ENCODE measurements at regions not wholly inside any gene's neighbourhood (a gene's known extent, or its start where the extent isn't known, plus 50 kb on each side); places are given as distances from the start of the nearest gene placed in this dataset.

DNA sequence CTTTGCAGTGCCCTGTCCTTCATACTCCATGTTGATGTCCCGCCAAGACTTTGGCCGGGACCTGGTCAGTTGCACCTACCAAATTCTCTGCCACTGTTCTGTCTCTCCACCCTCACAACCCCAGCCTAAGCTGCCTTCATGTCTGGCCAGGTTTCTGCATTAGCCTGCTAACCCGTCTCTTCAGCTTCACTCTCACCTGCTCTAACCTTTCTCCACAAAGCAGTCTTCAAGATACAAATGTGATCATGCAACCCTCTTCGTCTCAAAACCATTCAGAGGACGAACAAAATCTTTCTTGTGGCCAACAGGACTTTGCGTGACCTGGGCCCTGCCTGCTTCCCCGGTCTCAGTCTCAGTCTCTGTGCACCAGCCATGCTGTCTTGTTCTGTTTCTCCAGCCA, 148.2 kb downstream of the WSCD1 start:
- TF ChIP-seq, protein P1, sequence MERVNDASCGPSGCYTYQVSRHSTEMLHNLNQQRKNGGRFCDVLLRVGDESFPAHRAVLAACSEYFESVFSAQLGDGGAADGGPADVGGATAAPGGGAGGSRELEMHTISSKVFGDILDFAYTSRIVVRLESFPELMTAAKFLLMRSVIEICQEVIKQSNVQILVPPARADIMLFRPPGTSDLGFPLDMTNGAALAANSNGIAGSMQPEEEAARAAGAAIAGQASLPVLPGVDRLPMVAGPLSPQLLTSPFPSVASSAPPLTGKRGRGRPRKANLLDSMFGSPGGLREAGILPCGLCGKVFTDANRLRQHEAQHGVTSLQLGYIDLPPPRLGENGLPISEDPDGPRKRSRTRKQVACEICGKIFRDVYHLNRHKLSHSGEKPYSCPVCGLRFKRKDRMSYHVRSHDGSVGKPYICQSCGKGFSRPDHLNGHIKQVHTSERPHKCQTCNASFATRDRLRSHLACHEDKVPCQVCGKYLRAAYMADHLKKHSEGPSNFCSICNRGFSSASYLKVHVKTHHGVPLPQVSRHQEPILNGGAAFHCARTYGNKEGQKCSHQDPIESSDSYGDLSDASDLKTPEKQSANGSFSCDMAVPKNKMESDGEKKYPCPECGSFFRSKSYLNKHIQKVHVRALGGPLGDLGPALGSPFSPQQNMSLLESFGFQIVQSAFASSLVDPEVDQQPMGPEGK (CRISPR knock-in tag; IDR thresholded peaks at IDR 0.05; ENCODE audit: borderline replicate concordance): no peak
- TF ChIP-seq, protein P2, sequence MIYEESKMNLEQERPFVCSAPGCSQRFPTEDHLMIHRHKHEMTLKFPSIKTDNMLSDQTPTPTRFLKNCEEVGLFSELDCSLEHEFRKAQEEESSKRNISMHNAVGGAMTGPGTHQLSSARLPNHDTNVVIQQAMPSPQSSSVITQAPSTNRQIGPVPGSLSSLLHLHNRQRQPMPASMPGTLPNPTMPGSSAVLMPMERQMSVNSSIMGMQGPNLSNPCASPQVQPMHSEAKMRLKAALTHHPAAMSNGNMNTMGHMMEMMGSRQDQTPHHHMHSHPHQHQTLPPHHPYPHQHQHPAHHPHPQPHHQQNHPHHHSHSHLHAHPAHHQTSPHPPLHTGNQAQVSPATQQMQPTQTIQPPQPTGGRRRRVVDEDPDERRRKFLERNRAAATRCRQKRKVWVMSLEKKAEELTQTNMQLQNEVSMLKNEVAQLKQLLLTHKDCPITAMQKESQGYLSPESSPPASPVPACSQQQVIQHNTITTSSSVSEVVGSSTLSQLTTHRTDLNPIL (CRISPR knock-in tag; IDR thresholded peaks at IDR 0.05; ENCODE audit: low read depth): no peak
- TF ChIP-seq ZFP30 (CRISPR knock-in tag; IDR thresholded peaks at IDR 0.05) (no peak), ARNTL (CRISPR knock-in tag; IDR thresholded peaks at IDR 0.05; ENCODE audit: borderline replicate concordance, low read depth) (no peak), CSDC2 (CRISPR knock-in tag; IDR thresholded peaks at IDR 0.05) (no peak), BACH2 (CRISPR knock-in tag; IDR thresholded peaks at IDR 0.05; ENCODE audit: borderline replicate concordance) (no peak), ISL1 (CRISPR knock-in tag; IDR thresholded peaks at IDR 0.05) (no peak), ZNF565 (CRISPR knock-in tag; conservative IDR thresholded peaks at IDR 0.05; ENCODE audit: low read depth) (no peak), RARB (CRISPR knock-in tag; IDR thresholded peaks at IDR 0.05) (no peak), ZNF70 (CRISPR knock-in tag; IDR thresholded peaks at IDR 0.05) (no peak)
- TF ChIP-seq, protein P3, sequence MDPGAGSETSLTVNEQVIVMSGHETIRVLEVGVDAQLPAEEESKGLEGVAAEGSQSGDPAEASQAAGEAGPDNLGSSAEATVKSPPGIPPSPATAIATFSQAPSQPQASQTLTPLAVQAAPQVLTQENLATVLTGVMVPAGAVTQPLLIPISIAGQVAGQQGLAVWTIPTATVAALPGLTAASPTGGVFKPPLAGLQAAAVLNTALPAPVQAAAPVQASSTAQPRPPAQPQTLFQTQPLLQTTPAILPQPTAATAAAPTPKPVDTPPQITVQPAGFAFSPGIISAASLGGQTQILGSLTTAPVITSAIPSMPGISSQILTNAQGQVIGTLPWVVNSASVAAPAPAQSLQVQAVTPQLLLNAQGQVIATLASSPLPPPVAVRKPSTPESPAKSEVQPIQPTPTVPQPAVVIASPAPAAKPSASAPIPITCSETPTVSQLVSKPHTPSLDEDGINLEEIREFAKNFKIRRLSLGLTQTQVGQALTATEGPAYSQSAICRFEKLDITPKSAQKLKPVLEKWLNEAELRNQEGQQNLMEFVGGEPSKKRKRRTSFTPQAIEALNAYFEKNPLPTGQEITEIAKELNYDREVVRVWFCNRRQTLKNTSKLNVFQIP (CRISPR knock-in tag; IDR thresholded peaks at IDR 0.05; ENCODE audit: borderline replicate concordance, low read depth): no peak

Data from SK-N-SH treated with all-trans-retinoic acid at 6 μM for 48 hours (cell line).